ENCODE measurements at regions not wholly inside any gene's neighbourhood (a gene's known extent, or its start where the extent isn't known, plus 50 kb on each side); places are given as distances from the start of the nearest gene placed in this dataset.

DNA sequence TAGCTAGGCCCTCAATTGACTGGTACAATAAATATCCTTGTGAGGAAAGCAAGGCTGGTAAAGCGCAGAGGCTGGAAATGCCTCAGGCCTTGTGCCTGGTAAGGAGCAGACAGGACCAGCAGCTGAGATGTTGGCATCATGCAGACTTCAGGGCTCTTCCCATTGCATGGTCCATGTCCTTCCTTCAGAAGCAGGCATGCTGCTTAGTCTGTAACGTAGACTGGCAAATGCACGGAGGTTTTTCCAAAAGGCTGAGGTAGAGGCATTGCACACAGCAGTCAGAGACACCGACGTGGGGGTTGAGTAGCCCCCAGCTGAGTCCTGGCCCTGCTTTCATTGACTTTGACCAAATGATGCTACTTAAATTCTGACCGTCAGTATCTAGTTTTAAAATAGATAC, 87.1 kb downstream of the ADRB2 start:
- DNase-seq (ENCODE audit: low read depth): no peak

- DNase-seq (ENCODE audit: low read depth): peak; percentile 93
Measured at GRCh38 chr5:148913985-148914431, 87.6 kb downstream of the ADRB2 start.

DNA sequence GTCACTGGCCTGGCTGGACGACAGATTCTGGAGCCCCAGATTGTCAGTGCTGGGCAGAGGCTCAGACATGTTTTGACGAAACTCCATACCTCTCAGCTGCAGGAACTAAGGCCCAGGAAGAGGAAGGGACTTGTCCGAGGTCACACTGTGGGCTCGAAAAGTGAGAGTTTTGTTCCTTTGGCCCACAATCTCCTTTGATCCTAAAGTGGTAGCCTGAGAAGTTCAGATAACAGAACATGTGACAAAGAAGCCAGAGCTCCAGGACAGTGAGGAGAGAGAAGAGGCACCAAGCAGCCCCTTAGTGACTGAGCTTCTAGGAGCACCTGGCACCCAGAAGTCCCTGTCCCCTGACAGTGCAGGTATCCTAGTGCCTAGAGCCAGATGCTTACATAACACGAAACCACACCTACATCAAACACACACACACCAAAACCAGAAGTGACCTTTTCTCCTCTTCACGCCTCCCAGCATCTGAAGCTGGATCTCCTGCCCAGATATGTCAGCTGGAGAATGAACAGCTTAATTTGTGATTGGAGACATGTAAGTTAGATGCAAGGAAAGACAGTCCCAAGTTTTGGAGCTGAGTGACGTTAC, 88.9 kb downstream of the ADRB2 start:
- no peak for DNase-seq (ENCODE audit: low read depth)

DNA sequence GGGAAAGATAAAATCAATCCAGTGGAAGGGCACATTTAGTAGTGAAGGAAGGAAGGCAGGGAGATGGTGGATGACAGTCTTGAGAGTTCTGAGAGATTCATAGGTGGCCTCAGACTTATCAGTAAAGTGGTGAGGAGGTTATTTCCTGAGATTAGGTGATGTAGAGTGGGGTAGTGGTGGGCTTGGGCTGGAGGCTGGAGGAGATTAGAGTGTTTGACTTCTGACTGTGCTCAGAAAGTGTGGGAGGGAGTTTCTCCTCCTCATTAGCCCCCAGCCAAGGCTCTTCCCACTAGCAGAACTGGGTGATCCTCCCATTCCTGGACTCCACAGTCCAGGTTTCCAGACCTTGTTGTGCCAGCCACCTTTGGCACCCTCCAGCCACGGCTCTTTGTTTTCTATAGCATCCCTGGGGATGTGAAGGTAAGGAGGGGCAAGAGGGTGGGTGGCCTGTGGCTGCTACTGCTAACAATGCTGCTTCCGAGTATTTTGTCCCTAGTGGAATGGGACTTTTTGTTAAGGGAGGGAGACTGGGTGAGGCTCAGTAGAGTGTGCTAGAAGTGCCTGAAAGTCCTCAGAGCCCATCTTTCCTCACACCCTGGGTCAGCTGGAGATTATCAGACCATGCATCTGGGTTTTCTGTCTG, 94.4 kb downstream of the ADRB2 start:
- DNase-seq (ENCODE audit: low read depth): no peak

GRCh38 chr5:148921350-148921749, 94.9 kb downstream of the ADRB2 start:
- no peak for DNase-seq (ENCODE audit: low read depth)

GRCh38 chr5:148922606-148923005, 96.2 kb downstream of the ADRB2 start:
- no peak for DNase-seq (ENCODE audit: low read depth)

DNA sequence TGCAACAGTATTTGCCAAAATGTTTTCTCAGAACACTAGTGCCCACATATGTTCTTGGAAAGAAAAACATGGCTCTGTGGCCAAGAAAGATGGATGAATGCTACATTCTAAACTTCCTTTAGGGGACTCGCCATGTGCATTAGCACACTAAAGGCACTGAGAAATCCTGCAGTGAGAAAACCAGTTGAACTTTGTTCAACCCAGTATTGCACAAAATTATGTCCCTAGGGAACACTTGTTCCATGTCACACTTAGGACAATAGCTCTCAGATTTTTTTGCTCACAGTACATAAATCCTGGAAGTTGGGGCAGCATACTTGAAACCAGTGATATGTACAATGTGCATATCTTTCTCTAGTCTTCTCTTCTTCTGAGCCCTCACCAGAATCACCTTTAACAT, 96.6 kb downstream of the ADRB2 start:
- no peak for DNase-seq (ENCODE audit: low read depth)

GRCh38 chr5:148924817-148925216, 98.4 kb downstream of the ADRB2 start:
- DNase-seq (ENCODE audit: low read depth): peak; percentile 79

DNA sequence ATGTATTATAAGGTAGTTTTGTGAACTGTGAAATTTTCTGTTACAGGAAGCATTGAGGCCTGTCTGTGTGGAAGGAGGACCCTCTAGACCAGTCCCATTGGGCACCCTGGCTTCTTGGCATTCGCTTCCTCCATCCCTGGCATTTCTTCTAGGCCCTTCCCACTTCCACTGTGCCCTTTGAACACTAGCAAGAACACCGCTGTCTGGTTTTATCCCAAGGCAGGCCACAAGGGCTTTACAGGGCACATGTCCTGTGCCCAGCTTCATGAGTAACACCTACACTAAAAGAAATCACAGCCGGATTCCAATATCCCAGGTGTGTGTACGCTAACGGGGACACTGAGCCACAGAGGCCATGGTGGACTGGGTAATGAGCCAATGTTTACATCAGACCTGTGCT, 99.8 kb downstream of the ADRB2 start:
- DNase-seq (ENCODE audit: low read depth): no peak

- DNase-seq (ENCODE audit: low read depth): no peak
Measured at GRCh38 chr5:148927307-148927946, 101.0 kb downstream of the ADRB2 start.

DNA sequence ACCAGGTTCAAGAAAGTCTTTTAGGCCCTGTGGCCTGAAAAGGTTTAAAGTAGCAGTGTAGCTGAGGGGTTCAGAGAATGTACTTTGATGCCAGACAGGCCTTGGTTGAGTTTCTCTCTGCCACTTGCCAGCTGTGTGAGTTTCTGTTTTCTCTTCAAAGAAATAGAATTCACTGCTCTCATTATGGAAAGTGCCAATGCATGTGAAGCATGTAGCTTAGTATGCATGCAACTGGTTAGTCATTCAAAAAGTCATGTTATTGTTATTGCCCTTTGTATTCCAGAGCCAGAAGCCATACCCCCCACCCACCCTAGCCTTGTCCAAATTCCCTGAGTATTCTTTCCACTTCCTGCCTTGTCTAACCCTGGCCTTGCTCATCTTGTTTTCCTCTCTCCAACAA, 101.7 kb downstream of the ADRB2 start:
- peak; percentile 39 for DNase-seq (ENCODE audit: low read depth)

GRCh38 chr5:148931453-148932057, 105.1 kb downstream of the ADRB2 start:
- DNase-seq (ENCODE audit: low read depth): no peak

DNA sequence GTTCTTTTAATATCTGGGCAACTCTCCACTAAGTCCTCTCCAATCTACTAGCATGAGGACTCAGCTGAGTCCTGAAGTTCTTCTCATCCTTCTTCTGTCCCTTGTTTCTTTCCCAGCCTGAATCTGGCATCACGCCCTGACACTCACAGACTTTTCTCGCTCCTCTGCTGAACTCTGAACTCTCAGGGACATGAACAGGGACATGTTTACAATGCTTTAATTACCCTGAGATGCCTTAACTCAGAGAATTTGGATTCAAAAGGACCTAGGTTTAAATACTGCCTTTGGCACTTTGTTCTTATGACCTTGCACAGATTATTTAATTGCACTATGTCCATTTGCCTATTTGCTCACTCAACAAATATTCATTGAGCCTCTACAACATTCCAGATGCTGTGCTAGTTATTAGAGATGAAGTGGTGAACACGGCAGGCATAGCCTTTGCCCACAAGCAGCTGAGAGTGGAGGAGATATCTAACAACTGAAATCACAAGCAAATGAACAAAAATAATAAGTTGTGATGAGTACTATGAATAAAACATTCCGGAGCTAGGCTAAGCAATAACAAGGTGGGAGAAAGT, 106.0 kb downstream of the ADRB2 start:
- DNase-seq (ENCODE audit: low read depth): no peak

DNA sequence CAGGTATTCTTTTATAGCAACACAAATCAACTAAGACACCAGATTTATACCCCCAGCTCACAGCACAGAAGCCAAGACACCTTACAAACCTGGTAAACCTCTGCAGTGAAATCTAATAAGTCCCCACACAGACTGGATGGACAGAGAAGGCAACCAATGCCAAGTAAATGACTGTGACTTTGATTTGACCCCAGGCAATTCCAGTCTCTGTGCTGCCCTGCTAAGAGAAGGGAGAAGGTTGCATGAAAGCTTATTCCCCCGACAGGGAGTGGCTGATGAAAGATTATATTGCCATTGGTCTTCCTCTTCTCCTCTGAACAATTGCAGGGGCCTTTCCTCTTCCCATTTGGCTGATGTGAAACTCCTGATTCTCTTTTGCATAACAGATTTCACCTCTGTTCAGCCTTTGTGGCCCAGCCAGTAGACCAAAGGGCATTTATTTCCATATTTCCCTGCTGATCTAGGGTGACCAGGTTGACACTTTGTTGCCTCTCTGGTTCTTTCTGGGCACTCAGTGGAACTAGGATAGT, 107.6 kb downstream of the ADRB2 start:
- no peak for DNase-seq (ENCODE audit: low read depth)

- DNase-seq (ENCODE audit: low read depth): no peak
Measured at GRCh38 chr5:148934895-148935400, 108.5 kb downstream of the ADRB2 start.

DNA sequence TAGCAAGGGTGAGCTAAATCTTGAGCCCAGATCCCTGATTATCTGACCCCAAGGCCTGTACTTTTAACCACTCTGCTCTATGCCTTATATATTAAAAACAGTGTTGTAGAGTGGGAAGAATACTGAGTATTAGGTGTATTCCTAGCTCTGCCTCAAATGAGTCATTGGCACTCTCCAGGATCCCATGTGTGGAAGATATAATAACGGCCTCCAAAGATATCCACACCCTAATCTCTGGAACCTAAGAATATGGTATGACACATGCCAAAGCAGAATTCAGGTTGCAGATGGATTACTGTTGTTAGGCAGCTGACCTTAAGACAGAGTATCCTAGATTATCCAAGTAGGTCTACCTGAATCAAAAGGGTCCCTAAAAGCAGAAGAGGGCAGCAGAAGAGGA, 110.8 kb downstream of the ADRB2 start:
- DNase-seq (ENCODE audit: low read depth): peak; percentile 20

- no peak for DNase-seq (ENCODE audit: low read depth)
Measured at GRCh38 chr5:148937830-148938521, 111.6 kb downstream of the ADRB2 start.

DNA sequence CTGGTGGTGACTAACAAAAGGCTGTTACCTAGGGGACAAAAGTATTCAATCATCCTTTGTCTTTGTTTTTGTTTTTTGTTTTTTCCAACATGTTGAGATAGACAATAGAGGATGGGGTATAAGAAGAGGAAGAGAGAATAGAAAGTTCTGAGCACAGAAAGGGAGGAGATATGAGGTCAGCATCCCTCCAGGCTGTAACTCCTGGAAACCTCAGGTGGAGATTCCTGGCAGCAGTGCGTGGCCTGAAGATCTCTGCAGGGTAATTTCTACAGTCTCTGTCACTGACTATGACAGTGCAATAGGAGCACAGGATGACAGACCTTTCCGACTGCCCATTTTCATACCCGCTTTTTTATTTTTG, 112.1 kb downstream of the ADRB2 start:
- DNase-seq (ENCODE audit: low read depth): no peak

- peak; percentile 40 for DNase-seq (ENCODE audit: low read depth)
Measured at GRCh38 chr5:148939676-148940075, 113.3 kb downstream of the ADRB2 start.

DNA sequence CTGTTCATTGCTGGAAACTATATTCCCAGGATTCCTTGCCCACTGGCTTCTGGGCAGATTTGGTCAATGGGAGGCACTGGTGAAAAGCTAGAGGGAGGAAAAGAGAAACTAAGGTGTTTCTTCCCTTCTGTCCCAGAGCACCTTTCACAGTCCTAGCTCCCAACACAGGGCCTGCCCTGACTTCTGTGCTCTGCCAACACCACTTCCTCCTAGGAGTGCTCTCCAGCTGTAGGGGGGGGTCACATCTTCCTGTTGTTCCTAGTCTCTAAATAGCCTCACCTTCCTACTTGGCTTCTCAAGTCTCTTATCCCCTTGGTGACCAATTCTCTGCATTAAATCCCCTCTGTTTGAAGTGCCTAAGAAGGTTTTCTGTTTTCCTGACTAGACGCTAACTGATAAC, 115.4 kb downstream of the ADRB2 start:
- DNase-seq (ENCODE audit: low read depth): no peak

- peak; percentile 49 for DNase-seq (ENCODE audit: low read depth)
Measured at GRCh38 chr5:148949841-148950470, 112.9 kb downstream of the SH3TC2 start.

Data from Daoy (cell line).